Trophoblast cell (in vitro differentiated cells and primary cell): ENCODE measurements at regions not wholly inside any gene's neighbourhood (a gene's known extent, or its start where the extent isn't known, plus 50 kb on each side); places are given as distances from the start of the nearest gene placed in this dataset.

Source experiments
- DNase-seq, 2 donors: peaks; one replicate each; pipeline ENCODE4 v3.0.0-alpha.2; 2016
- H2AFZ ChIP-seq: 2 replicates; pipeline ENCODE4 v1.6.1; 2013; ENCODE audit warnings: low read length, moderate library complexity, mild to moderate bottlenecking; ENCODE audit not compliant: insufficient read depth, poor library complexity
- H2AK5ac ChIP-seq: 2 replicates; pipeline ENCODE4 v1.6.1; 2013; ENCODE audit warnings: mild to moderate bottlenecking, low read length
- H2BK120ac ChIP-seq: 2 replicates; pipeline ENCODE4 v1.6.1; 2013; ENCODE audit warnings: low read length, mild to moderate bottlenecking, moderate library complexity; ENCODE audit not compliant: insufficient read depth, poor library complexity
- H2BK12ac ChIP-seq: 2 replicates; pipeline ENCODE4 v1.6.1; 2013; ENCODE audit warnings: mild to moderate bottlenecking, low read length, moderate library complexity
- H2BK5ac ChIP-seq: 2 replicates; pipeline ENCODE4 v1.6.1; 2013; ENCODE audit warnings: low read length, low read depth, moderate library complexity, mild to moderate bottlenecking; ENCODE audit not compliant: poor library complexity
- H3K14ac ChIP-seq: 2 replicates; pipeline ENCODE4 v1.6.1; 2013; ENCODE audit warnings: mild to moderate bottlenecking, low read length
- H3K18ac ChIP-seq: 2 replicates; pipeline ENCODE4 v1.6.1; 2013; ENCODE audit warnings: mild to moderate bottlenecking, low read length
- H3K23ac ChIP-seq: 2 replicates; pipeline ENCODE4 v1.6.1; 2013; ENCODE audit warnings: low read length
- H3K27ac ChIP-seq: 2 replicates; pipeline ENCODE4 v1.5.1; 2013; ENCODE audit warnings: low read depth, mild to moderate bottlenecking, inconsistent platforms, low read length, moderate library complexity
- H3K27me3 ChIP-seq: 2 replicates; pipeline ENCODE4 v1.6.1; 2013; ENCODE audit warnings: inconsistent platforms, mild to moderate bottlenecking, low read length, moderate library complexity; ENCODE audit not compliant: insufficient read depth
- H3K36me3 ChIP-seq, 2 experiments: 1 replicate in 1 of 2; 2 replicates in 1 of 2; pipeline ENCODE4 v1.6.1; 2013; ENCODE audit warnings: low read length in 2 of 2, mild to moderate bottlenecking in 2 of 2, moderate library complexity in 1 of 2; ENCODE audit not compliant: insufficient read depth in 2 of 2, control insufficient read depth in 1 of 2
- H3K4ac ChIP-seq: 2 replicates; pipeline ENCODE4 v1.6.1; 2013; ENCODE audit warnings: low read depth, mild to moderate bottlenecking, low read length, moderate library complexity
- H3K4me1 ChIP-seq, 2 experiments: 1 replicate in 1 of 2; 2 replicates in 1 of 2; pipeline ENCODE4 v1.6.1; 2013; ENCODE audit warnings: low read length in 2 of 2, mild to moderate bottlenecking in 2 of 2, moderate library complexity in 1 of 2; ENCODE audit not compliant: insufficient read depth in 2 of 2, control insufficient read depth in 1 of 2
- H3K4me2 ChIP-seq: 2 replicates; pipeline ENCODE4 v1.6.1; 2013; ENCODE audit warnings: inconsistent platforms, mild to moderate bottlenecking, low read length, moderate library complexity
- H3K4me3 ChIP-seq: 2 replicates; pipeline ENCODE4 v1.5.1; 2013; ENCODE audit warnings: mild to moderate bottlenecking, low read depth, low read length, inconsistent platforms
- H3K79me1 ChIP-seq: one replicate; pipeline ENCODE4 v1.6.1; 2013; ENCODE audit warnings: low read length
- H3K79me2 ChIP-seq: 2 replicates; pipeline ENCODE4 v1.6.1; 2013; ENCODE audit warnings: low read length, mild to moderate bottlenecking; ENCODE audit not compliant: control insufficient read depth, insufficient read depth, poor library complexity
- H3K9ac ChIP-seq: 2 replicates; pipeline ENCODE4 v1.6.1; 2013; ENCODE audit warnings: mild to moderate bottlenecking, low read length
- H3K9me3 ChIP-seq: 2 replicates; pipeline ENCODE4 v1.6.1; 2013; ENCODE audit warnings: low read depth, mild to moderate bottlenecking, control low read depth, inconsistent platforms, low read length; ENCODE audit not compliant: insufficient read depth
- H4K12ac ChIP-seq: 2 replicates; pipeline ENCODE4 v1.6.1; 2013; ENCODE audit warnings: low read depth, mild to moderate bottlenecking, low read length, moderate library complexity
- H4K8ac ChIP-seq: 2 replicates; pipeline ENCODE4 v1.6.1; 2013; ENCODE audit warnings: low read depth, mild to moderate bottlenecking, low read length, moderate library complexity
- H4K91ac ChIP-seq: one replicate; pipeline ENCODE4 v1.6.1; 2013; ENCODE audit warnings: low read depth, mild to moderate bottlenecking, low read length, moderate library complexity
- WGBS: extraction: QIAGEN DNeasy Blood & Tissue Kit; methylation state at CpG from one replicate; pipeline ENCODE4 v1.1.7; 2013; ENCODE audit warnings: missing lambda C conversion rate; ENCODE audit not compliant: insufficient read length, insufficient coverage; ENCODE audit errors: extremely low coverage; 5-methylcytosine and 5-hydroxymethylcytosine counted together

DNA sequence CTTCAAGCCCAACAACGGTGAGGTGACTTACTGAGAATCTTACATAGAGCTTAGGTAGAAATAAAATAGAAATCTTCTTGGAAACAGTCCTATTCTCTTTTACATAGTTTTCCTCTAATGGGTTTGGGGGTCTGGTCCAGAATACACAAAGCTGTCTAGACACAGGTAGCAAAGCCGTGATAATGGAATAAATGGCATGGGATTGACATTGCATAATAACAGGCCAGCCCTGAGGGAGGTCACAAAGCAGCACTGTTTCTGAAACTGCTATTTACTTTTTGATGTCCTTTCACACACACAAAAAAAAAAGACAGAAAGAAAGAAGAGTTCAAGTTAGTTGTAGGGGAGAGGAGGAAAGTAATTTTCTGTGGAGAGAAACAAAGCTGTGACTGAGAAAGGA lies 364.8 kb upstream of the SORCS1 start:
- no peak overlapping the region for H4K91ac ChIP-seq
- H3K36me3 ChIP-seq, result no peaks in the 10 kb centered on the region
- no peaks in the 10 kb centered on the region for H3K79me1 ChIP-seq
- H3K9me3 ChIP-seq, result no peaks in the 10 kb centered on the region
- no peak overlapping the region for H2BK120ac ChIP-seq
- H3K4me1 ChIP-seq, result no peaks in the 10 kb centered on the region
- H3K27ac ChIP-seq, result no peak overlapping the region
- no peak for DNase-seq
- H2BK12ac ChIP-seq, result no peak overlapping the region
- no CpG with 5 or more reads among the region's 2 CpGs for WGBS
- no peak overlapping the region for H3K14ac ChIP-seq
- no peaks in the 10 kb centered on the region for H3K27me3 ChIP-seq
- H2AK5ac ChIP-seq, result no peak overlapping the region
- no peak overlapping the region for H2BK5ac ChIP-seq
- no peak overlapping the region for H2AFZ ChIP-seq
- H3K18ac ChIP-seq, result no peak overlapping the region
- H3K9ac ChIP-seq, result no peak overlapping the region
- no peak overlapping the region for H4K8ac ChIP-seq
- H3K79me2 ChIP-seq, result no peaks in the 10 kb centered on the region
- H3K4me3 ChIP-seq, result no peak overlapping the region
- no peak overlapping the region for H3K4ac ChIP-seq
- no peak overlapping the region for H3K23ac ChIP-seq
- H4K12ac ChIP-seq, result no peak overlapping the region
- H3K4me2 ChIP-seq, result no peak overlapping the region

DNA sequence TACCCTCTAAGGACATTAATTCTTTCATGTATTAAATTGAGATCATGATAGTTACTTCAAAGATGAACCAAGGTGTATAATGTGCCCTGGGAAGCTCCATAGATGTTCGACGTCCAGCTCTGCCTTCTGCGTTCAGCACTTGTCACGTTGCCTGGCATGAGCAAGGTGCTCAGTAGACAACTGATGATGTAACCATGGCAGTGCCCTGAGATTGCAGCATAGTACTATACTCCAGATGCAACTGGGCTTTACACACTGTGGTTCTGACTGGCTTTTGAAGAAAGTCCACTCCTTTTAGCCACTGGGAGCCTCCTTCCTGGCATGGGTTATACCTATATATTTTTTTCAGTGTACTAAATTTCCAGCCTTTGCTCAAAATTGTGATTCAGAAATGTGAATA lies 355.8 kb upstream of the SORCS1 start:
- H2AFZ ChIP-seq, result no peak overlapping the region
- no peak overlapping the region for H4K12ac ChIP-seq

DNA sequence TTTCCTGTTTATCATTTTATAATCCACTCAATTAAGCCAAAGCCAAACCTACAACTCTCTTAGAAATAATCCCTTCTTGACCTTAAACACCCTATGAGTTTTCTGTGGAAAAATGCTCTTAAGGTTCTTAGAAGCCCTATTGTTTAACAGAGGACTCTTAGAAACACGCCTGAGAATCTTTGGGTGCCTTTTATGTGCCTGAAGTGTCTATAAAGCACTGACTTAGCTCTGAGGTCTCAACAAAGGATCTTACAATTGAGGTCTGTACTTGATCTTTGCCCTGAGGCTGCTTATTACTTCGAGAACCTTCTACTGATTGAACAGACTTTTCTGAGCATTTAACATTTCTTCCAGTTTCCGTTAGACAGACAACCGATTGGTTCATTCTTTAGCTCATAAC lies 353.3 kb upstream of the SORCS1 start:
- WGBS, result no CpG with 5 or more reads among the region's 4 CpGs
- no peak overlapping the region for H2BK120ac ChIP-seq
- no peak overlapping the region for H3K27ac ChIP-seq
- H4K12ac ChIP-seq, result no peak overlapping the region
- H3K4me3 ChIP-seq, result no peak overlapping the region
- no peaks in the 10 kb centered on the region for H3K79me2 ChIP-seq
- H4K91ac ChIP-seq, result no peak overlapping the region
- H3K36me3 ChIP-seq, result no peaks in the 10 kb centered on the region
- no peak overlapping the region for H3K18ac ChIP-seq
- H3K14ac ChIP-seq, result no peak overlapping the region
- H2BK12ac ChIP-seq, result no peak overlapping the region
- no peaks in the 10 kb centered on the region for H3K4me1 ChIP-seq
- no peaks in the 10 kb centered on the region for H3K79me1 ChIP-seq
- no peak overlapping the region for H3K23ac ChIP-seq
- no peak overlapping the region for H3K9ac ChIP-seq
- no peak overlapping the region for H3K4me2 ChIP-seq
- no peaks in the 10 kb centered on the region for H3K27me3 ChIP-seq
- no peak overlapping the region for H4K8ac ChIP-seq
- H2AK5ac ChIP-seq, result no peak overlapping the region
- DNase-seq, result no peak
- H3K4ac ChIP-seq, result no peak overlapping the region
- no peaks in the 10 kb centered on the region for H3K9me3 ChIP-seq
- no peak overlapping the region for H2AFZ ChIP-seq
- no peak overlapping the region for H2BK5ac ChIP-seq

More for the DNA sequence above, 355.8 kb upstream of the SORCS1 start:
- no CpG with 5 or more reads among the region's 4 CpGs for WGBS
- Histone ChIP-seq H3K18ac (no peak overlapping the region), H2BK12ac (no peak overlapping the region), H3K27me3 (no peaks in the 10 kb centered on the region), H2BK120ac (no peak overlapping the region), H2BK5ac (no peak overlapping the region), H3K4ac (no peak overlapping the region), H3K4me1 (no peaks in the 10 kb centered on the region), H3K23ac (no peak overlapping the region), H3K36me3 (no peaks in the 10 kb centered on the region), H3K14ac (no peak overlapping the region), H3K79me1 (no peaks in the 10 kb centered on the region), H3K4me2 (no peak overlapping the region), H2AK5ac (no peak overlapping the region), H4K8ac (no peak overlapping the region), H3K27ac (no peak overlapping the region), H3K9me3 (no peaks in the 10 kb centered on the region), H3K79me2 (no peaks in the 10 kb centered on the region), H3K4me3 (no peak overlapping the region), H3K9ac (no peak overlapping the region), H4K91ac (no peak overlapping the region)
- DNase-seq, result no peak

DNA sequence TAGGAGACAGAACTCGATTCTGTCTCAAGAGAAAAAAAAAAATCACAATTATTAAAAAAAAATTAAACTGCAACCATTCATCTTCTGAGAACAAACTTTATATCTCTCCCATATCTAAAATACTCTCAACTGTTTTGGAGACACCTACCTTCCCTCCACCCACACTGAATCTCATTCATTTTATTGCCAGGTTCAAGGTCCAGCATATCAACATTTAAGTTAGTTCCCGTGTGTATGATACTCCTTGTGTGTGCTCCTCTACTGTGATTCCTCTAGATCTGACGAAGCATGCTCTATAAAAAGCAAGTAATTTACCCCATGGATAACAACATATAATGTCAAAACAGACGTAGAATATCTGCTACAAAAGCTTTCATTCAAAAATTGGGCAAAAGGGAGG lies 351.8 kb upstream of the SORCS1 start:
- Histone ChIP-seq H3K79me2 (no peaks in the 10 kb centered on the region), H3K23ac (no peak overlapping the region), H3K79me1 (no peaks in the 10 kb centered on the region), H2BK5ac (no peak overlapping the region), H2AFZ (no peak overlapping the region), H2BK120ac (no peak overlapping the region), H3K27me3 (no peaks in the 10 kb centered on the region), H4K12ac (no peak overlapping the region), H3K9me3 (no peaks in the 10 kb centered on the region), H3K4ac (no peak overlapping the region), H4K91ac (no peak overlapping the region), H3K14ac (no peak overlapping the region), H2AK5ac (no peak overlapping the region), H4K8ac (no peak overlapping the region), H3K4me3 (no peak overlapping the region), H2BK12ac (no peak overlapping the region), H3K36me3 (no peaks in the 10 kb centered on the region), H3K9ac (no peak overlapping the region), H3K4me1 (no peaks in the 10 kb centered on the region), H3K18ac (no peak overlapping the region), H3K4me2 (no peak overlapping the region), H3K27ac (no peak overlapping the region)
- DNase-seq, result no peak
- WGBS, result no CpG with 5 or more reads among the region's 4 CpGs
